ENCODE measurements at regions not wholly inside any gene's neighbourhood (a gene's known extent, or its start where the extent isn't known, plus 50 kb on each side); places are given as distances from the start of the nearest gene placed in this dataset.
"Not testable (repeated sequence)": the region's sequence is repeated elsewhere in the genome, so short reads cannot be mapped to it uniquely, and the experiment has no call there.

DNA sequence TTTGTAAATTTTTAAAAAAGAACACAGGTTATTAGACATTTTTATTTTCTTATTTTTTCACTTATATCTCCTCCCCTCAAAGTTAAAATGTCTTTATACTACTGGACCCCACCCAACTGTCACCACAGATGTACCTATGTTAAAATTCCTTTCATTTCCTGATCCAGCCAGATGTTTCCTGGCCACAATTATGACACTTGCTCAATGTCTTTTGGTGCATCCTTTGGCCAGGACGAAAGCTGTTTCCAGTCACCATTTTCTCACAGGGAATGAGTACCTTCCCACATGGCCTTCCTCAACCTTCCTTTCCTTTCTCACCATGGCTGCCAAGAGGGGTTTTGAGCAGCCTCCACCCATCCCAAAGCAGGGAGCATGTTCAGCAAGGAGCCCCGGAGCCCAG lies 365.7 kb upstream of the MAF start:
- no peak for DNase-seq

GRCh38 chr16:79965718-79966117 lies 365.2 kb upstream of the MAF start:
- DNase-seq: no peak

GRCh38 chr16:79964104-79964503 lies 363.6 kb upstream of the MAF start:
- DNase-seq: no peak

- DNase-seq: no peak
Measured at GRCh38 chr16:79962962-79963361, 362.4 kb upstream of the MAF start.

- DNase-seq: no peak
Measured at GRCh38 chr16:79959226-79959625, 358.7 kb upstream of the MAF start.

DNA sequence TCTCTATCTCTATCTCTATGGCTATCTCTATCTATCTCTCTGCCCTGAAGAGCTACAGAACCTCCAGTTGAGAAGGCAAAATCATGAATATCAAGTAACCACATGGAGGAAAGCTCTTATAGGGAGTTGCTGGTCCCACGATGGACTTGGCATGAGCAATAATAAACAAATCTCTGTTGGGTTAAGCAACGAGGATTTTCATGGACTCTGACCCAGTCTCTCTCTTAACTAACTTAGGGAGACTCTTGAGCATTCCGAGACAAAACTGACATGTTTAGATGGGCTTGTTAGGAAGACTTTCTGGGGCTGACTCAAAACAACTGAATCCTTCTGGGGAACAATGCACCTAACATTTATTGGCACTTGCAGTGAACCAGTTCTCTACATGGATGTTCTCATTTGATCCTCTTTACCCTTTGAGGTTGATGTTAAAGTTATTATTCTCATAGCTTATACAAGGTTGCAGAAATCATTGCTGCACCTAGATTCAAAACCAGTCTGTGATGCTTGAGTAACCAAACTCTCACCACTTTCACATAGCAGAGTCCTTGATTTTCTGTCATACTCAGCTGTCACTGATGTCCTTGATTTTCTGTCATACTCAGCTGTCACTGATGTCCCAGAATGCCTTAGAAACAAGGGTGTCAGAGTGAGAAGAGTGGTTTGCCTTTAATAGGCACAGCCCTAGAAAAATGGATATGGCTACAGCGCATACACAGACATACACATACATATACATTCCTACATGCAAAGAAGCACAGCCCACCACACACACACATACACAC lies 354.6 kb upstream of the MAF start:
- DNase-seq: no peak

DNA sequence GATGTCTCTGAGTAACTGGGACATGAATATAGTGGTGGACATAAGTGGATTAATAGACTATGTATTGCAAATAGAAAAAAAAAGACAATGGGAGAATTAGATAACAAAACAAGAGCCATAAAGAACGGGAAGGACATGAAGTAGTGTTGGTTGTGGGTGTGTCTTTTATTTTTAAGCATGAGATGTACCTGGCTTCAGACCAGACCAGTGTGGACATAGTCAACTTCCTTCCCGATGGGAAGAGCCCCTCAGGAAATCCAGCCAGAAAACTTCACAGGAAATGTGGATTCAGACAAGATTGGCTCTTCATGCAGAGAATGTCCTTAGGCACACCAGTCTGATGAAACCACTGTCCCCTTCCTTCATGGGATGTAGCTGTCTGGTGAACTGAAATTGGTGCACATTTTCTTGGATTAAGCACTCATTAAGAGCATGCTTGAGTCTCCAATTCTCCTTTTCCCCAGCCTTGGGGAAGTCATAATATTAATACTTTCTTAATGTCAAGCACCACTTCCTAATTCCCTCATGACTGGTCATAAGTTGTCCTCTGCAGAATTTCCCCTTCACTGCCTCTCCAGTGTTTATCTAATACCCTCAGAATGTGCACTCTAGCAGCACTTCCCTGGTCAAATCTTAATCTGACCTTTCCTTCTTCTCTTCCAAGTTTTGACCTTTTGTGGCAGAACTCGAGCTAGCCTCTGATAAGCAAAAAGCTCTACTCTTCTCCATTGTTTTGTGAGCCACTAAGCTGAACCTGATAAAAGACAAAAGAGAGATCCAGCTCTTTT lies 350.6 kb upstream of the MAF start:
- no peak for DNase-seq

- no peak for DNase-seq
Measured at GRCh38 chr16:79949417-79949816, 348.9 kb upstream of the MAF start.

DNA sequence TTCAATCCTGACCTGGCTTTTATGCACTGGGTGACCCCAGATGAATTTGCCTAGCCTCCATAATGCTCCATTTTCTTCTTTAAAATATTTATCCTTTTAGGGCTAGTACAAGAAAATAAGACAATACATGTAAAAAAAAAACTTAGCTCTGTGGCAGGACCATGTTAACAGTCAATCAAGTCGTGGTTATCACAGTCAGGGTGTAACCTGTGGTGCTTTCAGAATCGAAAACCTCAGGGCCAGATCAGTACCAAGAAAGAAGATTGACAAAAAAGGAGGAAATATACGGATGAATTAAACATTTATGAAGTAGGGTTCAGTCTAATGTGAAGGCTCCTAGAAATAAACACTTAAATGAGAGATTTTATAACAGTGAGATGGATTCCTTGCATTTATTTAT lies 347.2 kb upstream of the MAF start:
- DNase-seq: no peak

GRCh38 chr16:79946252-79946651 lies 345.7 kb upstream of the MAF start:
- no peak for DNase-seq

DNA sequence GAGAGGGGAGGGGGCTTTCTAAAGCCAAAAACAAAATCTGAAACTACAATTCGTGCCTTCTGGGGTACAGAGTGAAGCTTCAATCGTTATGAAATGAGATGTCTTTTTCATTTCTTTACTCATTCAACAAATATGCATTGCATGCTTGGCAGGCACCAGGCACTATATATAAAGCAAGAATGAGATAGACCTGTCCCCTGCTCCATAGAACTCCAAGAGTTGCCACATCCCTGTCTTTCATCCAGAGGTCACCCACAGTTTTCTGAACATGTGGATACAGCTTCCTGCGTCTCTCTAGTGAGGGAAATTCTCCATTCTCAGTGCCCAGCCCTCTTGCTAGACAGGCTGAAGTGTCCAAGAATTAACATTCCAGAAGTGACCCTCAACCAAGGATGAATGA lies 343.2 kb upstream of the MAF start:
- no peak for DNase-seq

DNA sequence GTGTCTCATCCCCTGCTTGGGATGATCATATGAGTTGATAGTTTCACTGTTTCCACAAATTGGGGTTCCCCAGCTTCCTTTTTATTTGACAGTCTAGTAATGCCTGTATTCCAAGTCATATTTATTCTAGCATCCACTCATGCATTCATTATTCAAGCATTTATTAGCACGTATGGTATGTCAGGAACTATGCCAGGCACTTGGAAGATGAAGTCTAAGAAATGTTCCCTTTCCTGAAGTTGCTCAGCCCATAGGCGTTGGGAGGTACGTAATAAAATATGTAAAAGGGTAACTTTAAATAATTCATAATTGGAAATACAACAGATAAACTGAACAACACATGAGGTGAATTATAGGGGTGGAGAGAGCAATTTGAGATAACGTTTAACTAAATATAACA lies 338.0 kb upstream of the MAF start:
- no peak for DNase-seq

DNA sequence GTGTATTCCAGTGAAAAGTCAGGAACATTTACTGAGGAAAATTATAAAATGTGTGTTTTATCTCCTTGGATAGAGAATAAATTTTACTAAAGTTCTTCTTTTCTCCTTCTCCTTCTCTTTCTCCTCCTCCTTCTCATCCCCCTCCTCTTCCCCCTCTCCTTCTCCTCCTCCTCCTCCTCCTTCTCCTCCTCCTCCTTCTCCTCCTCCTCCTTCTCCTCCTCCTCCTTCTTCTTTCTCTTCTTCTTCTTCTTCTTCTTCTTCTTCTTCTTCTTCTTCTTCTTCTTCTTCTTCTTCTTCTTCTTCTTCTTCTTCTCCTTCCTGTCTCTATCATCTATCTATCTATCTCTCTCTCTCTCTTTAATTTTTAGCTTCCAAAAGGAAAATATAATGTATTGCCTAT lies 337.1 kb upstream of the MAF start:
- DNase-seq: not testable (repeated sequence)

DNA sequence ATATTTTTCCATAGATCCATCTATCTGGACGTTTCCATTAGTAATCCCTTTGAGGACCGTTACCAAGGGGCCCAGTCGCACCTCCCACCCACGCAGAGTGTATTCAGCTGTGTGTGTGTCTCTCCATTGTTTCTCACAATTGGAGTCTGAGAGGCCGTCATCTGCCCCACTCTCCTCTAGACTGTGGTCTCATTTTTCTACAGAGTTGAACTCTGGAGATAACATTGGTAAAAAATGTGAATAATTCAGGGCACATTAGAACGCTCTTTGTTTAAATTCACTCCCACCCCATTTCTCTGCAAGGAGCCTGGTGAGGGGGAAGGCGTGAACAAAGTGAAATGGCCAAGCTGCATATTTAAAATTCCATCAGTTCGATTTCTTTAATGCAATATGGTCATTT lies 333.1 kb upstream of the MAF start:
- no peak for DNase-seq

GRCh38 chr16:79932572-79932971 lies 332.0 kb upstream of the MAF start:
- DNase-seq: no peak

- no peak for DNase-seq
Measured at GRCh38 chr16:79931721-79932120, 331.2 kb upstream of the MAF start.

- no peak for DNase-seq
Measured at GRCh38 chr16:79929260-79929965, 328.9 kb upstream of the MAF start.

- no peak for DNase-seq
Measured at GRCh38 chr16:79928142-79928873, 327.8 kb upstream of the MAF start.

DNA sequence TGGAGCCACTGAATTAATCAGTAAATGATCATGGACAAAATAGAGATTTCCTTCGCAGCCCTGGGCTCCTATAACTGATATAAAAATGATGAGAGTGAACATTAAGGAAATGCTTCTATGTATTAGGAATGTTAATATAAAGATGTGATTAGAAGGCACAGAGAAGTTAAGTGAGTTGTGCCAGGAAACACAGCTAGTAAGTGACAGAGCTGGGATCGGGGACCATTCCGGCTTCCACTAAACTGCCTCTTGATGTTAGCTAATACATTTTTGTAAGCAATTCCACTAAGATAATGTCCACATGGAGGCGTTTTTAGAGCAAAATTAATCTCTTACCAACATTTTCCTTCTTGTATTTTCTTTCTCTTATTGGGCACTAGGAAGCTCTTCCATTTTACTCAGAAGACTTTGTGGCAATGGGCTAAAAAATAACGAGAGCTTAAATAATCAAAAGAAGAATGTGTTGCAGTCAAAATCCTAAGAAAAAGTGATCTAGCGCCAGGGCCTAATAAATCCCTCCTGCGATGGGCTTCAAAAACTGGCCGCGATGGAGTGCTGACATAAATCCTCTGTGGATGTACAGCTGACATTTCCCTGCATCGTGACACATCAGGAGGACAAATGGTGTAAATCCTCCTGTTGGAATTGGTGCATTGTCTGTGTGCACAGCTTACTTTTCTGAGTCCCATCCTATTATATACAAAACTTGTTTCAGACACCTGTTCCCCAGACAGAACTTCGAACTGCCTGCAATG lies 326.1 kb upstream of the MAF start:
- no peak for DNase-seq

DNA sequence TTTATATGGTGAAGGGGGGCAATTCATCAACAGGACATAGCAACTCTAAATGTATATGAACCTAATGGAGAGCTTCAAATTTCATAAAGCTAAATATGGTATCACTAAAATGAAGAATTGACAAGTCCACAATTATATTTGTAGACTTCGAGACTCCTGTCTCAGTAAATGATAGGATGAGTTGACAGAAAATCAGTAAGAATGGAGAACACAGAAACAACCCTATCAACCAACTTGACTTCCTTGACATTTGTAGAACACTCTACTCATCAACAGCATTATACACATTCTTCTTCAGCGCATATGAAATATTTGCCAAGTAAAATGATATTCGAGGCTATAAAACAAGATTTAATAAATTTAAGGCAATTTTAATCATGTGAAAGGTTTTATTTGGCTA lies 322.9 kb upstream of the MAF start:
- DNase-seq: no peak

GRCh38 chr16:79920685-79921084 lies 320.1 kb upstream of the MAF start:
- no peak for DNase-seq

DNA sequence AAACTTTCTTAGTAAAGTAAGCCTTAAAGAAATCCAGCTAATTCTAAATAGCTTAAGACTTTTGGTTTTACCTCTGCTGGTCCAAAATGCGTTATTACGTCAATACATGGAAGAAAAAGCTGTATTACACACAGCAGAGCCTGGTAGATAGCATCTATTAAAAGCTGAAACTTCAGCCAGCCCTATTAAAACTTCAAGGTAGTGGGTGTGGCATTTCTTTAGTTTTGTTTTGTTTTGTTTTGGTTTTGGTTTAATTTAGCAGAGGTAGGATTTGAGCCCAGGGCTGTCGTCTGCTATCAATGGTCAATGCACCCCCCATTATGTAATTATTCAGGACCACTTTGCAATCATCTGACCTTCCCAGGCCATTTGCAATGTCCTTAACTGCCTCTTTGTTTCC lies 318.4 kb upstream of the MAF start:
- no peak for DNase-seq

Measured in activated CD4-positive, alpha-beta T cell treated with anti-CD3 and anti-CD28 coated beads, Interleukin-2, amount 50 U/mL, for 4 hours (primary cell).